Neural cell (in vitro differentiated cells): ENCODE measurements at regions not wholly inside any gene's neighbourhood (a gene's known extent, or its start where the extent isn't known, plus 50 kb on each side); places are given as distances from the start of the nearest gene placed in this dataset.

Source experiments
- H2AFZ ChIP-seq: fragments of 200-600, 300-800 bp; sonication (generic), shearing (Covaris generic); 2 replicates; pipeline ENCODE4 v1.6.0; 2014; ENCODE audit warnings: low read depth, mild to moderate bottlenecking, antibody characterized with exemption, low read length, moderate library complexity
- H3F3A ChIP-seq: fragments of 200-600 bp; shearing (Covaris generic); 2 replicates; pipeline ENCODE4 v1.6.1; 2016; ENCODE audit warnings: mild to moderate bottlenecking, moderate library complexity, mixed read lengths, antibody characterized with exemption, low read length; ENCODE audit not compliant: insufficient read depth, poor library complexity, severe bottlenecking
- H3K27ac ChIP-seq: fragments of 200-600, 300-800 bp; sonication (generic), shearing (Covaris generic); 2 replicates; pipeline ENCODE4 v1.5.1; 2014; ENCODE audit warnings: mild to moderate bottlenecking, low read length, moderate library complexity
- H3K27me3 ChIP-seq: fragments of 300-800, 200-600 bp; sonication (generic), shearing (Covaris generic); 2 replicates; pipeline ENCODE4 v1.6.0; 2014; ENCODE audit warnings: mild to moderate bottlenecking, low read depth, low read length, moderate library complexity; ENCODE audit not compliant: insufficient read depth
- H3K36me3 ChIP-seq: fragments of 300-800, 200-600 bp; sonication (generic), shearing (Covaris generic); 2 replicates; pipeline ENCODE4 v1.5.1; 2014; ENCODE audit warnings: mild to moderate bottlenecking, antibody characterized with exemption, low read length, moderate library complexity; ENCODE audit not compliant: insufficient read depth
- H3K4me2 ChIP-seq: fragments of 300-800, 200-600 bp; sonication (generic), shearing (Covaris generic); 2 replicates; pipeline ENCODE4 v1.6.0; 2014; ENCODE audit warnings: mild to moderate bottlenecking, low read length
- H3K4me3 ChIP-seq: fragments of 300-800, 200-600 bp; sonication (generic), shearing (Covaris generic); 2 replicates; pipeline ENCODE4 v1.5.1; 2014; ENCODE audit warnings: mild to moderate bottlenecking, low read length, moderate library complexity
- H3K79me2 ChIP-seq: fragments of 200-600 bp; shearing (Covaris generic); replicated peaks from 2 replicates; pipeline ENCODE4 v1.6.0; 2014; ENCODE audit warnings: mild to moderate bottlenecking, low read length, moderate library complexity; ENCODE audit not compliant: insufficient read depth
- H3K9ac ChIP-seq: fragments of 300-800, 200-600 bp; sonication (generic), shearing (Covaris generic); 2 replicates; pipeline ENCODE4 v1.6.1; 2016; ENCODE audit warnings: mild to moderate bottlenecking, low read length, mixed read lengths
- H3K9me2 ChIP-seq: fragments of 200-600 bp; shearing (Covaris generic); 2 replicates; pipeline ENCODE4 v1.6.1; 2016; ENCODE audit warnings: mild to moderate bottlenecking, low read length, mixed read lengths; ENCODE audit not compliant: insufficient read depth
- H3K9me3 ChIP-seq: fragments of 200-600, 300-800 bp; sonication (generic), shearing (Covaris generic); 2 replicates; pipeline ENCODE4 v1.6.1; 2016; ENCODE audit warnings: mild to moderate bottlenecking, mixed run types, low read length, moderate library complexity, mixed read lengths
- H4K20me1 ChIP-seq: fragments of 200-600 bp; shearing (Covaris generic); 2 replicates; pipeline ENCODE4 v1.6.1; 2016; ENCODE audit warnings: mild to moderate bottlenecking, mixed run types; ENCODE audit not compliant: insufficient read depth
- CTCF ChIP-seq: fragments of 450-650 bp; IDR thresholded peaks from 2 replicates; pipeline ENCODE4 v1.5.1; 2014; ENCODE audit warnings: antibody characterized with exemption, mild to moderate bottlenecking, moderate library complexity; ENCODE audit not compliant: poor library complexity, severe bottlenecking
- EP300 ChIP-seq: fragments of 450-650 bp; conservative IDR thresholded peaks from 2 replicates; pipeline ENCODE4 v1.6.1; 2014; ENCODE audit warnings: antibody characterized with exemption, mild to moderate bottlenecking, moderate library complexity; ENCODE audit not compliant: poor library complexity, severe bottlenecking
- EZH2 ChIP-seq: fragments of 200-600, 300-800 bp; shearing (Covaris generic), sonication (generic); IDR thresholded peaks from 2 replicates; pipeline ENCODE4 v1.6.1; 2014; ENCODE audit warnings: antibody characterized with exemption, low read length, borderline replicate concordance, mild to moderate bottlenecking; ENCODE audit not compliant: insufficient read depth, poor library complexity, severe bottlenecking
- MXI1 ChIP-seq: fragments of 450-650 bp; conservative IDR thresholded peaks from 2 replicates; pipeline ENCODE4 v1.6.1; 2014; ENCODE audit warnings: antibody characterized with exemption, mild to moderate bottlenecking; ENCODE audit not compliant: poor library complexity, severe bottlenecking
- POLR2AphosphoS5 ChIP-seq: IDR thresholded peaks from 2 replicates; pipeline ENCODE4 v1.6.1; 2012
- RAD21 ChIP-seq: fragments of 450-650 bp; conservative IDR thresholded peaks from 2 replicates; pipeline ENCODE4 v1.6.1; 2014; ENCODE audit warnings: antibody characterized with exemption, mild to moderate bottlenecking, moderate library complexity
- REST ChIP-seq: IDR thresholded peaks from 2 replicates; pipeline ENCODE4 v1.6.1; 2012; ENCODE audit warnings: borderline replicate concordance
- SMC3 ChIP-seq: fragments of 450-650 bp; conservative IDR thresholded peaks from 2 replicates; pipeline ENCODE4 v1.6.1; 2014; ENCODE audit warnings: antibody characterized with exemption, mild to moderate bottlenecking, moderate library complexity; ENCODE audit not compliant: poor library complexity
- TAF1 ChIP-seq: IDR thresholded peaks from 2 replicates; pipeline ENCODE4 v1.6.1; 2012; ENCODE audit warnings: low read depth

- Histone ChIP-seq H3K79me2 (no peaks in the 10 kb centered on the region), H3K9me2 (no peaks in the 10 kb centered on the region), H2AFZ (no peak overlapping the region), H3K9ac (no peak overlapping the region), H3K4me2 (no peak overlapping the region), H3K27ac (no peak overlapping the region), H3F3A (no peaks in the 10 kb centered on the region), H4K20me1 (no peaks in the 10 kb centered on the region), H3K9me3 (no peaks in the 10 kb centered on the region), H3K27me3 (no peaks in the 10 kb centered on the region), H3K4me3 (no peak overlapping the region), H3K36me3 (no peaks in the 10 kb centered on the region)
- TF ChIP-seq TAF1 (no peak), EZH2 (no peak), MXI1 (no peak)
Observed at GRCh38 chr4:66486068-66486467, 815.8 kb upstream of the EPHA5 start.

DNA sequence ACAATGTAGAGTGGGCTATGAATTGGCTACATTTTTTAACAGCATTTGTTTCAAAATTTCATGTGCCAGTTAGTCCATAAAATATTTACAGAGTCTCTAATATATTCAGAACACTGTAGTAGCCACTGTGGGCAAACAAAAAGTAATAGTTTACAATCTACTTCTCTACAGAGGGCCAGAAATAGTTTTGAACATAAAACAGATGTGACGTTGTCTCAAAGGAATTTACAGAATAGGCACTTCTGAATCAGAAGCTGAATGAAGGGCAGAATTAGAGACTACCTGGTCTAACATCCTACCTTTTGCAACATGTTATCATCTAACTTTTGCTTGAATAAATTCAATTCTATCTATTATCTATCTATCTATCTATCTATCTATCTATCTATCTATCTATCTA lies 811.9 kb upstream of the EPHA5 start:
- no peak overlapping the region for H2AFZ ChIP-seq
- no peak overlapping the region for H3K27ac ChIP-seq
- H3F3A ChIP-seq, result no peaks in the 10 kb centered on the region
- no peak overlapping the region for H3K9ac ChIP-seq
- H3K4me2 ChIP-seq, result no peak overlapping the region
- H3K9me3 ChIP-seq, result no peaks in the 10 kb centered on the region
- no peaks in the 10 kb centered on the region for H3K9me2 ChIP-seq
- H3K4me3 ChIP-seq, result no peak overlapping the region
- no peaks in the 10 kb centered on the region for H3K79me2 ChIP-seq
- H3K27me3 ChIP-seq, result no peaks in the 10 kb centered on the region
- TF ChIP-seq RAD21, result no peak
- no peak for TF ChIP-seq MXI1
- TF ChIP-seq POLR2AphosphoS5, result no peak
- H3K36me3 ChIP-seq, result no peaks in the 10 kb centered on the region
- no peaks in the 10 kb centered on the region for H4K20me1 ChIP-seq

- Histone ChIP-seq H3K79me2 (no peaks in the 10 kb centered on the region), H3K9me3 (no peaks in the 10 kb centered on the region), H3F3A (no peaks in the 10 kb centered on the region), H3K9ac (no peak overlapping the region), H2AFZ (no peak overlapping the region), H3K9me2 (no peaks in the 10 kb centered on the region), H3K27me3 (no peaks in the 10 kb centered on the region), H3K36me3 (no peaks in the 10 kb centered on the region), H4K20me1 (no peaks in the 10 kb centered on the region), H3K4me3 (no peak overlapping the region), H3K27ac (no peak overlapping the region), H3K4me2 (no peak overlapping the region)
- no peak for TF ChIP-seq EZH2
- TF ChIP-seq MXI1, result no peak
- TF ChIP-seq CTCF, result no peak
- TF ChIP-seq SMC3, result no peak
- TF ChIP-seq TAF1, result no peak
- TF ChIP-seq RAD21, result no peak
- no peak for TF ChIP-seq EP300
- TF ChIP-seq REST, result no peak
- TF ChIP-seq POLR2AphosphoS5, result no peak
Observed at GRCh38 chr4:66475596-66475995, 805.3 kb upstream of the EPHA5 start.
